CD4-positive, alpha-beta T cell treated with Interleukin-17A for 1 hour (primary cell): ENCODE measurements at regions not wholly inside any gene's neighbourhood (a gene's known extent, or its start where the extent isn't known, plus 50 kb on each side); places are given as distances from the start of the nearest gene placed in this dataset.
"Not testable (repeated sequence)": the region's sequence is repeated elsewhere in the genome, so short reads cannot be mapped to it uniquely, and the experiment has no call there.

ENCODE experiments used
- DNase-seq: peaks from one replicate; pipeline ENCODE4 v3.0.0-alpha.2; 2020

DNA sequence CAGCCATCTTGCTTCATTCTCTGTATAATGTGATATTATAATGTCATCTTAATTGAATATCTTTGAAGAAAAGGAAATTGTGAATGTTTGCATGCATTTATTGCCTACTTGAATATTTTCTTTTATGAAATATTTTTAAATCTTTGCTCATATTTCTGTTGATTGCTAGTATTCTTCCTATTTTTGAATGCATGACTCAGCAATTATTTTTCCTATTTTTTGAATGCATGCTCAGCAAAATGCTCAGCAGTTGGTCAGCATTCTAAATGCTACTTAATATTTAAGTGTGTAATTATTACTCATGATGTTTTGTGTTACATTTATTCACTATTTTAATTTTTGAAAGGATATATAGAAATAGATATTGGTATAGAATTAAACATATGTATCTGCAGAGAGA, 378.3 kb downstream of the CCER1 start:
- no peak for DNase-seq

- DNase-seq = no peak
Measured at GRCh38 chr12:90575995-90576394, 379.0 kb downstream of the CCER1 start.

GRCh38 chr12:90574676-90575075, 380.3 kb downstream of the CCER1 start:
- DNase-seq = no peak

DNA sequence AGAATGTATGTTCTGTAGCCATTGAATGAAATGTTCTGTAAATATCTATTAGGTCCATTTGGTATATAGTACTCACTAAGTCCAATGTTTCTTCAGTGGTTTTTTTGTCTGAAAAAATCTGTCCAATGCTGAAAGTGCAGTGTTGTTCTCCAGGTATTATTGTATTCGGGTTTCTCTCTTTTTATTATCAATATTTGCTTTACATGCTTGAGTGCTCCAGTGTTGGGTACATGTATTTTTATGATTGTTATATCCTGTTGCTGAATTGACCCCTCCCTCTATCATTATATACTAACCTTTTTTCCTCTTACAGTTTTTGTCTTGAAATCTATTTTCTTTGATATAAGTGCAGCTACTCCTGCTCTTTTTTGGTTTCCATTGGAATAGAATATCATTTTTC, 382.2 kb downstream of the CCER1 start:
- no peak for DNase-seq

DNA sequence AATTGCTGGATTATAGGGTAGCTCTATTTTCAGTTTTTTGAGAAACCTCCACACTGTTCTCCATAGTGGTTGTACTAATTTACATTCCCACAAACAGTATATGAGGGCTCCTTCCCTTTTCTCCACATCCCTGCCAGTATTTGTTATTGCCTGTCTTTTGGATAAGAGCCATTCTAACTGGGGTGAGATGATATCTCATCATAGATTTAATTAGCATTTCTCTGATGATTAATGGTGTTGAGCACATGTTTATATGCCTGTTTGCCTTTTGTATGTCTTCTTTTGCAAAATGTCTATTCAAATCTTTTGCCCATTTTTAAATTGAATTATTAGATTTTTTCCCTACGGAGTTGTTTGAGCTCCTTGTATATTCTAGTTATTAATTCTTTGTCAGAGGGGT, 385.3 kb downstream of the CCER1 start:
- no peak for DNase-seq

- DNase-seq = no peak
Measured at GRCh38 chr12:90562671-90563070, 392.3 kb downstream of the CCER1 start.

- DNase-seq = no peak
Measured at GRCh38 chr12:90548595-90548994, 406.4 kb downstream of the CCER1 start.

GRCh38 chr12:90546511-90546910, 408.5 kb downstream of the CCER1 start:
- DNase-seq = no peak

GRCh38 chr12:90543841-90544240, 411.1 kb downstream of the CCER1 start:
- DNase-seq = no peak

- DNase-seq = no peak
Measured at GRCh38 chr12:90543374-90543773, 411.6 kb downstream of the CCER1 start.

DNA sequence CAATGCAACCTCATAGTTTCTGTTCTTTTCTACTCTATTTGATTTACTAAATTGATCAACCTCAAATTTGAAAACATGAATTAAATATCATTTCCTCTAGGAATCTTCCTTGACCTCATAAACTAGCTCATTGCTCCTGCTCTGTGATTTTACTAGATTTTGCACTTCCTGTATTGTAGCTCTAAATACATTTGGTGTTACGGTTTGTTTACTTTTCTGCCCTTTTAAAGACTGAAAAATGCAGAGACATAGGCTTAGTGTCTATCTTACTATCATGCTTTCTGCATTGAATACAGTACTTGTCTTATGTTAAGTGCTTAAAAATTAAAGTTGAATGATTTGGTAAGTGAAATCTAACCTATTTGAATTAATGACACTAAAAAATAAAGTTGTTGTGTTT, 412.1 kb downstream of the CCER1 start:
- not testable (repeated sequence) for DNase-seq

DNA sequence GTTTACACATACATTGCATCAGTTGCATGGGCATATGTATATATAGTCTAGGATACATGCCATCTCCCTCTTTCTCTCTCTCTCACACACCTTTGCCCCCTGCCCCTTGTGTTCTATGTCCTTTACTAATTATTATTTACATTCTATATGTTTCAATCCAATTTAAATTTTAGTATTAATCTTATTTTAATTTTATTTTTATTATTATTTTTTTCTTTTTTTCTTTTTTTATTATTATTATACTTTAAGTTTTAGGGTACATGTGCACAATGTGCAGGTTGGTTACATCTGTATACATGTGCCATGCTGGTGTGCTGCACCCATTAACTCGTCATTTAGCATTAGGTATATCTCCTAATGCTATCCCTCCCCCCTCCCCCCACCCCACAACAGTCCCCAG, 421.1 kb downstream of the CCER1 start:
- not testable (repeated sequence) for DNase-seq

- no peak for DNase-seq
Measured at GRCh38 chr12:90520002-90520734, 434.8 kb downstream of the CCER1 start.

DNA sequence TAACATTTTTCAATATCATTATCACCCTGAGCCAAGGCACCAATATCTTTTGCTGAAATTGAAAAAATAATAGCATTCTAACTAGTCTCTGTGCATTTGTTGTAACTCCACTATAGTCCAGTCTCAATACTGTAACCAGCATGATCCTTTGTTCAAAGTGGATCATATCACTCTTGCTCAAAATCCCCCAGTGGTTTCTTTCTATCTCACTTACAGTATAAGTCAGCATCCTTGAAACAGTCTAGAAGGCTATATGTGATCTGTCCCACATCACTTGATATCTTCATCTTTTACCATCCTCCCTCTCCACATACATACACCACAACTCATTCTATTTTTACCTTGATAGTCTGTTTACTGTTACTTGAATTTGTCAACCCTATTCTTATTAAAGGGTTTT, 435.7 kb downstream of the CCER1 start:
- DNase-seq = no peak

GRCh38 chr12:90515199-90516175, 439.5 kb downstream of the CCER1 start:
- no peak for DNase-seq

DNA sequence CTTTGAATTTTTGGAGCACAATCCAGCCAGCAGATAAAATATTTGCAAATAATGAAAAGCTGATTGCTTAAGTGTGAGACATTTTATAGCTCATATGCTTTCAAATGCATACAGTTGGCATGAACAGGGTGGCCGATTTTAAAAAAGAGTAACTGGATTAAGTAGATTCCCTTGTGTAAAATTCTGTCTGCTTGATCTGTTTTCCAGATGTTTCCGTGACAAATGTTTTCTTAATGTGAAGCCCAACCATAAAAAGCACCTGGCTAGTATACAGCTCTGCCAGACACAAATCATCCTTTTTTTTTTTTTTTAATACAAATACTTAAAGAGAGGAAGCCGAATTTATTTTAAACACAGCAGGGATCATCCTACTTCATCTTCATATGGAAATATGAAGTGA, 440.7 kb downstream of the CCER1 start:
- no peak for DNase-seq

GRCh38 chr12:90512518-90512917, 442.5 kb downstream of the CCER1 start:
- DNase-seq = no peak

DNA sequence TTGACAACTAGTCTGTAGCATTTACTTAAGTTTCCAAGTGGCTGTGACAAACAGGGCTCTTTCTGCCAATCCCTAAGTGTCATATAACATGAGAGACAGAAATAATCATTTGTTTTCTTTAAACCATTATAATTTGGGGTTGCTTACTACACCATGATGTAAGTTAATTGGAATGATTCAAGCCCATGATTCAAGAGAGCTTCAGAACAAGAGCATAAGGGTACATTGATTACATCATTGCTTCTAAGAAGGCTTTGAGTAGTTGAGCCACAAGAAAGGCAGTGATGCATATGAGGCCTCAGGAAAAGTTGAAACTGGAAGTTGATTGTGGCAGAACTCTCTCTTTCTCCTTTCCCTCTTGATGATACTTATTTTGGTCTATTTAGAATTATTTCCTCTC, 444.0 kb downstream of the CCER1 start:
- DNase-seq = no peak

DNA sequence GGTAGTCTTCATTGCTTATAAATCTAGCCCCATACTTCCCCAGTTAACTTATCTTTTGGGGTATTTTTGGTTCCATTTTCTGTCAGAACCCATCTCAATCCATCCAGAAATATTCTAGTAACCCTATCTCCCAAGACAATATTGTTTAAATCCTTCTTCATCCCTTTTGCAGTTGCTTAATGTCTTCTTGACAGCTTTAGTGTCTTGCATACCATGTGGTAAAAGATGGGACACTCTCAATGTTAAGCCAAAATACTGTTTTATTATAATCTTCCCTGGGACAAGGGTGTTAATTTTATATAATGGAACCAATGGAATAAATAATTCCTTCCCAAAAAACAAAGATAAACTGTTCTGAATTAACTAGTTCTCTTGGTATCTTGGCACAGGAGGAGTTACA, 450.2 kb downstream of the CCER1 start:
- DNase-seq = no peak

- no peak for DNase-seq
Measured at GRCh38 chr12:90502070-90502469, 452.9 kb downstream of the CCER1 start.

DNA sequence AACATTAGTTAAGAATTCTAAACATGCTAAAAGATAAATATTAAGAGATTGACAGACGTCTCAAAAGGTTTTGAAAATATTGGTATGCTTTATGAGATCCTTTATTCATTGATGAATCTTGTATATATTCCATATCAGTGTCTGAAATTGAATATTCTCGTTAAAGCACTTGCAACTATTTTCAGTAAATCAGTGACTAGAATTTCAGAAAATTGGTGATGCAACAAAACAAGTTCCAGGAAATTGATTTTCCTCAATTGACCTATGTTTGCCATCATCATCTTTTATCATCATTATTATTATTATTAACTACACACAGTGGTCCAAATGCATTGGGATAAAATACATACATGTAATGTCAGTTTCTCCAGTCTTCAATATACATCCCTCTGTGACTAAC, 453.6 kb downstream of the CCER1 start:
- DNase-seq = no peak

DNA sequence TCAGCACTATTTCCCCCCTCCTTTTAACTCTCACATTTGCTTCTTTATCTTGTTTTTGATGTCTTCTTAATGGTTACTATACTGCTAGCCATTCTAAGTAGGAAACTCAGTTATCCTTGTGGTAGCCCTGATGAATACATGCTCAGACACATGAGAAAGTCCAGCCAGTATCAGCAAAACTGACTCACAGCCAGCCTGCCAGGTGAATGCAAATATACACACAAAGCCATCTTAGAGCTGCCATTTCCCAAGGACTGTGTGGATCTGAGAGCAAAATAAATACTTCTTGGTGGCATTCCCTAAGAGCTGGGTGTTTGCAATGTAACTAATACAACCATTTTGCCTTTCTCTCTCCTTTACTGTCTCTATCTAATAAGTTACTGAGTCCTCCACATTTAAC, 455.2 kb downstream of the CCER1 start:
- DNase-seq = no peak

- DNase-seq = no peak
Measured at GRCh38 chr12:90497923-90498545, 456.9 kb downstream of the CCER1 start.

DNA sequence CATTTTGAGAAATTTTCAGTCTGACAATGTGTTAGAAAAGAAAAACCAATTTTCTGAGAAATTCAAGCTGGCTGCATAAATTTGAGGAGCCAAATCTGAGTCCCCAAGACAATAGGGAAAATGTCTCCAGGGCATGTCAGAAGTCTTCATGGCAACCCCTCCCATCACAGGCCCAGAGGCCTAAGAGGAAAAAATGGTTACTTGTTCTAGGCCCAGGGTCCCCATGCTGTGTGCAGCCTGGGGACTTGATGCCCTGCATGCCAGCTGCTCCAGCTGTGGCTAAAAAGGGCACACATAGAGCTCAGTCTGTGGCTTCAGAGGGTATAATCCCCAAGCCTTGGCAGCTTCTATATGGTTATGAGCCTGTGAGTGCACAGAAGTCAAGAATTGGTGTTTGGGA, 464.6 kb downstream of the CCER1 start:
- DNase-seq = no peak
